A549 (cell line): ENCODE measurements at regions not wholly inside any gene's neighbourhood (a gene's known extent, or its start where the extent isn't known, plus 50 kb on each side); places are given as distances from the start of the nearest gene placed in this dataset.
A peak's percentile ranks its signal among the peaks of the same experiment; 100 is the strongest.

Source experiments
- ATAC-seq, 2 experiments: fragments of 200-7000 bp in 1 of 2; fragments of >200 bp in 1 of 2; cut with Nextera tagmentation in 1 of 2; cut with Tn5 transposase in 1 of 2; 3 replicates each; pipeline versions ENCODE4 v1.8.0 to v1.9.1; 2018 to 2020; ENCODE audit warnings: mild to moderate bottlenecking in 1 of 2, moderate library complexity in 1 of 2
- CTCF ChIA-PET: fragments of 300-600 bp; sonication (Branson Sonifier 250); formaldehyde crosslinking; extraction: SDS; loops from one replicate; lab custom pipeline; 2021; ENCODE audit warnings: antibody characterized with exemption, inconsistent platforms; lab: Yijun Ruan, JAX
- POLR2A ChIA-PET: fragments of 350-600 bp; formaldehyde crosslinking; extraction: SDS; loops from one replicate; lab custom pipeline; 2021; ENCODE audit warnings: antibody characterized with exemption, inconsistent platforms; lab: Yijun Ruan, JAX
- DNase-seq, 2 experiments: peaks; one replicate each; pipeline versions ENCODE4 v3.0.0 to v3.0.0-alpha.2; 2011 to 2016; ENCODE audit warnings: low read depth in 1 of 2, low spot score in 1 of 2
- FAIRE-seq: peaks from 2 replicates; lab custom pipeline; 2011; peaks lifted over from hg19 to GRCh38; lab: Jason Lieb, UNC
- H3K27ac ChIP-seq, 2 experiments: fragments of >200 bp; sonication (Bioruptor Twin); formaldehyde crosslinking; 3 replicates each; pipeline ENCODE4 v1.5.1; 2016 to 2017
- H3K4me1 ChIP-seq: fragments of >200 bp; sonication (Bioruptor Twin); formaldehyde crosslinking; 3 replicates; pipeline ENCODE4 v1.6.1; 2016
- H3K4me2 ChIP-seq: fragments of >200 bp; sonication (Bioruptor Twin); formaldehyde crosslinking; 3 replicates; pipeline ENCODE4 v1.6.1; 2016
- H3K4me3 ChIP-seq: fragments of >200 bp; sonication (Bioruptor Twin); formaldehyde crosslinking; 3 replicates; pipeline ENCODE4 v1.5.1; 2016
- H3K9me3 ChIP-seq: fragments of >200 bp; sonication (Bioruptor Twin); formaldehyde crosslinking; 3 replicates; pipeline ENCODE4 v1.6.1; 2016
- ATOH8 ChIP-seq: fragments of 250-450 bp; sonication (Bioruptor Pico); IDR thresholded peaks from 2 replicates; pipeline ENCODE4 v1.5.0; 2020; ENCODE audit warnings: low read depth, mild to moderate bottlenecking, moderate library complexity
- BCL3 ChIP-seq: fragments of >200 bp; sonication (Bioruptor Twin); formaldehyde crosslinking; IDR thresholded peaks from 3 replicates; pipeline ENCODE4 v1.6.1; 2016
- BHLHE40 ChIP-seq: IDR thresholded peaks from 2 replicates; pipeline ENCODE4 v1.6.1; 2012; ENCODE audit warnings: low read depth, low read length, inconsistent platforms
- CEBPB ChIP-seq, 2 experiments: fragments of >200 bp in 1 of 2; sonication (Bioruptor Twin) in 1 of 2; formaldehyde crosslinking in 1 of 2; IDR thresholded peaks; 2 replicates each; pipeline ENCODE4 v1.6.1; 2012 to 2016
- E2F6 ChIP-seq: IDR thresholded peaks from 2 replicates; pipeline ENCODE4 v1.6.1; 2012; ENCODE audit warnings: low read depth, borderline replicate concordance
- EHF ChIP-seq: fragments of 250-450 bp; sonication (Bioruptor Pico); IDR thresholded peaks from 2 replicates; pipeline ENCODE4 v1.5.0; 2020; ENCODE audit warnings: mild to moderate bottlenecking
- ELK1 ChIP-seq: fragments of 150-350 bp; IDR thresholded peaks from 2 replicates; pipeline ENCODE4 v1.6.1; 2014; ENCODE audit warnings: low read depth, mild to moderate bottlenecking, low read length
- FOSB ChIP-seq: fragments of 250-450 bp; sonication (Bioruptor Pico); IDR thresholded peaks from 2 replicates; pipeline ENCODE4 v1.5.0; 2020; ENCODE audit warnings: mild to moderate bottlenecking, moderate library complexity
- FOSL2 ChIP-seq, 2 experiments: fragments of 450-650 bp in 1 of 2; fragments of >200 bp in 1 of 2; sonication (Bioruptor Twin) in 1 of 2; formaldehyde crosslinking; IDR thresholded peaks; 2 replicates each; pipeline versions ENCODE4 v1.5.0 to v1.6.1; 2016 to 2020; ENCODE audit warnings: mild to moderate bottlenecking in 1 of 2, moderate library complexity in 1 of 2
- HEYL ChIP-seq: fragments of 250-450 bp; sonication (Bioruptor Pico); IDR thresholded peaks from 2 replicates; pipeline ENCODE4 v1.8.0; 2021; ENCODE audit warnings: mild to moderate bottlenecking, moderate library complexity
- HMGXB4 ChIP-seq: fragments of 250-450 bp; sonication (Bioruptor Pico); IDR thresholded peaks from 2 replicates; pipeline ENCODE4 v1.5.0; 2021; ENCODE audit warnings: mild to moderate bottlenecking, moderate library complexity, borderline replicate concordance
- MAFK ChIP-seq: fragments of 450-650 bp; IDR thresholded peaks from 2 replicates; pipeline ENCODE4 v1.6.1; 2014; ENCODE audit not compliant: partially characterized antibody
- MYC ChIP-seq: IDR thresholded peaks from 2 replicates; pipeline ENCODE4 v1.6.1; 2012; ENCODE audit warnings: mild to moderate bottlenecking, inconsistent platforms, low read length, improper control_type of control experiment, borderline replicate concordance
- NFE2L2 ChIP-seq: fragments of 150-350 bp; conservative IDR thresholded peaks from 2 replicates; pipeline ENCODE4 v1.6.1; 2014; ENCODE audit warnings: low read length
- POLR2A ChIP-seq: IDR thresholded peaks from 2 replicates; pipeline ENCODE4 v1.6.1; 2012; ENCODE audit warnings: mild to moderate bottlenecking, low read length
- POLR2AphosphoS2 ChIP-seq: conservative IDR thresholded peaks from 2 replicates; pipeline ENCODE4 v1.6.1; 2012; ENCODE audit warnings: low read length, improper control_type of control experiment, inconsistent platforms
- RCOR1 ChIP-seq: fragments of 150-350 bp; IDR thresholded peaks from 2 replicates; pipeline ENCODE4 v1.6.1; 2014; ENCODE audit warnings: antibody characterized with exemption, low read length, low read depth
- RNF2 ChIP-seq: fragments of 200-600 bp; sonication (generic); IDR thresholded peaks from 2 replicates; pipeline ENCODE4 v1.6.1; 2016; ENCODE audit warnings: low read depth, mild to moderate bottlenecking, antibody characterized with exemption, moderate library complexity, borderline replicate concordance
- TFCP2L1 ChIP-seq: fragments of 250-450 bp; sonication (Bioruptor Pico); IDR thresholded peaks from 2 replicates; pipeline ENCODE4 v1.5.0; 2021; ENCODE audit warnings: mild to moderate bottlenecking
- ZC3H11A ChIP-seq: fragments of 450-650 bp; IDR thresholded peaks from 2 replicates; pipeline ENCODE4 v1.6.1; 2014; ENCODE audit warnings: antibody characterized with exemption, mild to moderate bottlenecking
- WGBS: methylation state at CpG from one replicate; pipeline ENCODE4 v1.1.6; 2017; ENCODE audit errors: missing lambda C conversion rate; 5-methylcytosine and 5-hydroxymethylcytosine counted together

- FAIRE-seq (no peak), ATAC-seq (no peak), DNase-seq (peak in 1 of 2 experiments; percentile 11)
- ChIA-PET POLR2A (no interaction called here), CTCF (interaction anchor here (1.4 to 7.1 kb wide), 2 partner anchors 42 to 216 kb away, joined by 4 to 30 read pairs; no protein-coding TSS in a partner anchor)
- Histone ChIP-seq H3K4me3 (no peak overlapping the region), H3K4me1 (peaks cover 30% of the 10 kb centered on the region), H3K4me2 (no peak overlapping the region), H3K9me3 (no peaks in the 10 kb centered on the region), H3K27ac (peak overlapping the region; percentile 74 to 85)
- WGBS: 76% methylated on average over 2 of the region's 2 CpGs
- no peak for TF ChIP-seq BCL3
- no peak for TF ChIP-seq TFCP2L1 (CRISPR knock-in tag)
- TF ChIP-seq EHF (CRISPR knock-in tag): no peak
- TF ChIP-seq NFE2L2: no peak
- TF ChIP-seq ATOH8 (CRISPR knock-in tag): no peak
- TF ChIP-seq HEYL (CRISPR knock-in tag): no peak
- TF ChIP-seq E2F6: no peak
- no peak for TF ChIP-seq ZC3H11A
- no peak for TF ChIP-seq POLR2AphosphoS2
- TF ChIP-seq FOSB: no peak
- no peak for TF ChIP-seq POLR2A
- TF ChIP-seq MAFK: no peak
- TF ChIP-seq RNF2: no peak
- no peak for TF ChIP-seq BHLHE40
Observed at GRCh38 chr7:32161708-32162107, 91.5 kb upstream of the PDE1C start.

- ATAC-seq (no peak), FAIRE-seq (no peak), DNase-seq (no peak)
- Histone ChIP-seq H3K4me3 (no peak overlapping the region), H3K4me2 (no peak overlapping the region), H3K4me1 (peaks cover 24% of the 10 kb centered on the region), H3K9me3 (no peaks in the 10 kb centered on the region), H3K27ac (no peak overlapping the region)
- TF ChIP-seq HEYL (CRISPR knock-in tag) (no peak), E2F6 (no peak), FOSL2 (IDR thresholded peaks at IDR 0.05) (no peak), FOSL2 (CRISPR knock-in tag; IDR thresholded peaks at IDR 0.05) (no peak), ELK1 (no peak)
- 83% methylated on average over 4 of the region's 4 CpGs for WGBS
- POLR2A ChIA-PET: no interaction called here
- CTCF ChIA-PET: no interaction called here
Observed at GRCh38 chr7:32158751-32159745, 88.8 kb upstream of the PDE1C start.

- TF ChIP-seq HMGXB4 (CRISPR knock-in tag): no peak
- TF ChIP-seq RCOR1: no peak
- TF ChIP-seq MYC: no peak
- TF ChIP-seq POLR2AphosphoS2: no peak
- TF ChIP-seq CEBPB (IDR thresholded peaks at IDR 0.05): no peak
- TF ChIP-seq, all 56 proteins: peak for 0
- Histone ChIP-seq H3K27ac (no peak overlapping the region; a peak in 1 of 6 replicates), H3K9me3 (no peaks in the 10 kb centered on the region), H3K4me2 (no peak overlapping the region), H3K4me3 (no peak overlapping the region), H3K4me1 (peaks cover 15% of the 10 kb centered on the region)
- 63% methylated on average over 5 of the region's 5 CpGs for WGBS
- CTCF ChIA-PET: no interaction called here
- FAIRE-seq: no peak
- no peak for DNase-seq
- POLR2A ChIA-PET: no interaction called here
- ATAC-seq: no peak
Observed at GRCh38 chr7:32158076-32158475, 87.9 kb upstream of the PDE1C start.
